Vagina (tissue), 2 donors: ENCODE measurements at regions not wholly inside any gene's neighbourhood (a gene's known extent, or its start where the extent isn't known, plus 50 kb on each side); places are given as distances from the start of the nearest gene placed in this dataset.

Experiments
- DNase-seq, 2 donors: peaks; one replicate each; pipeline ENCODE4 v3.0.0-alpha.2; 2017; ENCODE audit errors: extremely low spot score in 2 of 2
- H3K27ac ChIP-seq: fragments of 200-600 bp; sonication (generic); one replicate; pipeline ENCODE4 v1.5.1; 2019
- H3K27me3 ChIP-seq: fragments of 200-600 bp; sonication (generic); one replicate; pipeline ENCODE4 v1.5.1; 2019
- H3K36me3 ChIP-seq, 2 donors: fragments of 200-600 bp; sonication (generic); one replicate each; pipeline ENCODE4 v1.5.1; 2017 to 2019
- H3K4me1 ChIP-seq: fragments of 200-600 bp; sonication (generic); one replicate; pipeline ENCODE4 v1.5.1; 2019
- H3K4me3 ChIP-seq, 2 donors: fragments of 200-600 bp; sonication (generic); 1 replicate in 1 of 2; 2 replicates in 1 of 2; pipeline ENCODE4 v1.5.1; 2016 to 2019
- H3K9me3 ChIP-seq: fragments of 200-600 bp; sonication (generic); one replicate; pipeline ENCODE4 v1.5.1; 2019
- POLR2A ChIP-seq, 2 donors: fragments of 450-650 bp; IDR thresholded peaks; one replicate each; pipeline ENCODE4 v1.6.1; 2017; ENCODE audit warnings: antibody characterized with exemption in 2 of 2, mild to moderate bottlenecking in 2 of 2, moderate library complexity in 2 of 2
- POLR2AphosphoS5 ChIP-seq, 2 donors: sonication (generic); formaldehyde crosslinking; IDR thresholded peaks; one replicate each; pipeline ENCODE4 v1.9.0; 2017; ENCODE audit warnings: antibody characterized with exemption in 2 of 2, mild to moderate bottlenecking in 2 of 2, low read depth in 1 of 2; ENCODE audit not compliant: insufficient read depth in 1 of 2
- intact Hi-C: fragments of 100-400 bp; cut with DNase I; formaldehyde crosslinking; loops from one replicate; pipeline ENCODE4 v1.15.1; 2023
- TF ChIP-seq, protein P1 (sequence below), 3 experiments: fragments of 450-650 bp in 2 of 3; fragments of 200-600 bp in 1 of 3; sonication (generic) in 1 of 3; IDR thresholded peaks; one replicate each; pipeline ENCODE4 v1.5.1; 2017 to 2019; ENCODE audit warnings: antibody characterized with exemption in 3 of 3, mild to moderate bottlenecking in 2 of 3, moderate library complexity in 2 of 3

DNA sequence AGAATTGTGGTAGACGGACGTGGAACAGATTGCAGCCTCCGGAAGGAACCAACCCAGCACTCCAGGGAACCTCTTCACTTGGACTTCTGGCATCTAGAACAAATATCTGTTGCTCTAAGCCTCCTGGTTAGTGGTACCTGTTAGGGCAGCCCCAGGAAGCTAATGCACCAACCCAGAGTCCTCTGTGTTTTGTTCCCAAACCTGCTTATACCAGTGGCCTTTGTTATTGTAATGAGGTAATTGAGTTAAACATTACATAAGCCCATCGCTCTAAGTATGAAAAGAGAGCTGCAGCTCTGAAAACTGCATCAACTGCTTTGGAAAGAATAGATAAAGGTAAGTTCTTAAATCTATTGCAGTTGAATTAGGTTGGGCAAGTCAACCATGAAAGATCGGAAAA, 516.7 kb downstream of the NPHP4 start:
- Histone ChIP-seq H3K4me1 (no peaks in the 10 kb centered on the region), H3K27ac (no peak overlapping the region), H3K4me3 (no peak overlapping the region), H3K36me3 (no peaks in the 10 kb centered on the region), H3K27me3 (no peaks in the 10 kb centered on the region), H3K9me3 (no peaks in the 10 kb centered on the region)
- DNase-seq: no peak
- intact Hi-C loops: no loop called here
- TF ChIP-seq, protein P1, sequence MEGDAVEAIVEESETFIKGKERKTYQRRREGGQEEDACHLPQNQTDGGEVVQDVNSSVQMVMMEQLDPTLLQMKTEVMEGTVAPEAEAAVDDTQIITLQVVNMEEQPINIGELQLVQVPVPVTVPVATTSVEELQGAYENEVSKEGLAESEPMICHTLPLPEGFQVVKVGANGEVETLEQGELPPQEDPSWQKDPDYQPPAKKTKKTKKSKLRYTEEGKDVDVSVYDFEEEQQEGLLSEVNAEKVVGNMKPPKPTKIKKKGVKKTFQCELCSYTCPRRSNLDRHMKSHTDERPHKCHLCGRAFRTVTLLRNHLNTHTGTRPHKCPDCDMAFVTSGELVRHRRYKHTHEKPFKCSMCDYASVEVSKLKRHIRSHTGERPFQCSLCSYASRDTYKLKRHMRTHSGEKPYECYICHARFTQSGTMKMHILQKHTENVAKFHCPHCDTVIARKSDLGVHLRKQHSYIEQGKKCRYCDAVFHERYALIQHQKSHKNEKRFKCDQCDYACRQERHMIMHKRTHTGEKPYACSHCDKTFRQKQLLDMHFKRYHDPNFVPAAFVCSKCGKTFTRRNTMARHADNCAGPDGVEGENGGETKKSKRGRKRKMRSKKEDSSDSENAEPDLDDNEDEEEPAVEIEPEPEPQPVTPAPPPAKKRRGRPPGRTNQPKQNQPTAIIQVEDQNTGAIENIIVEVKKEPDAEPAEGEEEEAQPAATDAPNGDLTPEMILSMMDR (IDR thresholded peaks at IDR 0.05): no peak
- no peak for TF ChIP-seq POLR2AphosphoS5 (IDR thresholded peaks at IDR 0.05; ENCODE audit: insufficient read depth in 1 of 2, low read depth in 1 of 2)
- no peak for TF ChIP-seq POLR2A (IDR thresholded peaks at IDR 0.05)

DNA sequence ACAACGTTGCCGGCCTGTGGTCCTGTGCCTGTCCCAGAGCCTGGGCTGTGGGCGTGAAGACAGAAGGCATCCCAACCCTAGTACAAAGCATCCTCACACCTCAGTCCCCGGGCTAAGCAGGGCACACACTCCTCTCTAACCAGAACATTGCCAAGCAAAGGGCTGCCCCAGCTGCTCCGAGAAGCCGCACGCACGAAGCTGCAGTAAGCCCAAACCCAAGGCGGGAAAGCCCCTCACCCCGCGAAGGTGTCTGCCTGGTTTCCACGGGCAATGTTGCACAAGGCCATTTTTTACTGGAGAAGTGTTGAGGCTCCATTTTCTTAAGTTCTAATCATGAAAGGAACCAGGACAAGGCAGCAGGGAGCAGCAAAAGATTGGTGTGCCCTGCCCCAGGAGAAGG, 519.0 kb downstream of the NPHP4 start:
- TF ChIP-seq POLR2A (IDR thresholded peaks at IDR 0.05) (no peak), POLR2AphosphoS5 (IDR thresholded peaks at IDR 0.05; ENCODE audit: insufficient read depth in 1 of 2, low read depth in 1 of 2) (no peak)
- TF ChIP-seq, protein P1 (IDR thresholded peaks at IDR 0.05): no peak
- no peak overlapping the region for H3K4me3 ChIP-seq
- no peaks in the 10 kb centered on the region for H3K27me3 ChIP-seq
- intact Hi-C loops: no loop called here
- no peaks in the 10 kb centered on the region for H3K9me3 ChIP-seq
- no peaks in the 10 kb centered on the region for H3K4me1 ChIP-seq
- H3K27ac ChIP-seq: no peak overlapping the region
- no peak for DNase-seq
- no peaks in the 10 kb centered on the region for H3K36me3 ChIP-seq

DNA sequence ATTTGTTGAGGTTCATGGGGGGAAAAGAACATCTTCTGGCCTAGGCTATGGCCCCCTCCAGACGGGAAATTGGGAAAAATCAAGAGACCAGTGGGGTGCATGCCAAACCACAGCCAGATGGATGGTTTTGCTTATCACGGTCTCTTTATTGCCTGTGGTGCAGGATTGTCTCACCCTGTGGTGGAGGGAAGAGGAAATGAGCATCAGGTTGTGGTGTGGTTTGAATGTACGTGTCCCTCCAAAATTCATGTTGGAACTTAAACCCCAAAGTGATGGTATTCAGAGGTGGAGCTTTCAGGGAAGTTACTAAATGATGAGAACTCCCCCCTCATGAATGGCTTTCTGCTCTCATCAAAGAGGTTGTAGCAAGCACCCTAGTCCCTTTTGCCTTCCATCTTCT, 525.7 kb downstream of the NPHP4 start:
- no peaks in the 10 kb centered on the region for H3K4me1 ChIP-seq
- H3K9me3 ChIP-seq: no peaks in the 10 kb centered on the region
- no peak for DNase-seq

DNA sequence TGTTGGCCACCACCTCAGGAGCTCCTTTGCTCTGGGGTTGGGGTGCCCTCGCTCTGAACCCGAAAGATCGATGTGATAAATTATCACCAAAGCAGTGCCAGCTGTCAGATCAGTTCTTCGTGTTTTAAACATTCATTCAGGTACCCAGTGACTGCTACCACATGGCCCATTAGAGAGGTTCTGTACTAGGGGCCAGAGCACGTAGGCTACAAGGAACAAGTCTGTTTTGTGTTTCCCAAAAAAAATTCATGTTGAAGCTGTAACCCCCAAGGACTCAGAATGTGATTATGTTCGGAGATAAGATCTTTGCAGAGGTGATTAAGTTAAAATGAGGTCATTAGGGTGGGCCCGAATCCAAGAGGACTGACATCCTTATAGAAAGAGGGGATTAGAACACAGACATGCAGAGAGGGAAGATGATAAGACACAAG, 526.9 kb downstream of the NPHP4 start:
- Histone ChIP-seq H3K27me3 (no peaks in the 10 kb centered on the region), H3K27ac (no peak overlapping the region), H3K9me3 (no peaks in the 10 kb centered on the region), H3K36me3 (no peaks in the 10 kb centered on the region), H3K4me1 (no peaks in the 10 kb centered on the region), H3K4me3 (no peak overlapping the region)
- no peak for TF ChIP-seq POLR2A (IDR thresholded peaks at IDR 0.05)
- TF ChIP-seq POLR2AphosphoS5 (IDR thresholded peaks at IDR 0.05; ENCODE audit: insufficient read depth in 1 of 2, low read depth in 1 of 2): no peak
- TF ChIP-seq, protein P1 (IDR thresholded peaks at IDR 0.05): no peak
- intact Hi-C loops: no loop called here
- DNase-seq: no peak

More for the DNA sequence above, 525.7 kb downstream of the NPHP4 start:
- TF ChIP-seq POLR2AphosphoS5 (IDR thresholded peaks at IDR 0.05; ENCODE audit: insufficient read depth in 1 of 2, low read depth in 1 of 2): no peak
- TF ChIP-seq POLR2A (IDR thresholded peaks at IDR 0.05): no peak
- TF ChIP-seq, protein P1 (IDR thresholded peaks at IDR 0.05): no peak
- Histone ChIP-seq H3K36me3 (no peaks in the 10 kb centered on the region), H3K27ac (no peak overlapping the region), H3K27me3 (no peaks in the 10 kb centered on the region), H3K4me3 (no peak overlapping the region)
- intact Hi-C loops: no loop called here

DNA sequence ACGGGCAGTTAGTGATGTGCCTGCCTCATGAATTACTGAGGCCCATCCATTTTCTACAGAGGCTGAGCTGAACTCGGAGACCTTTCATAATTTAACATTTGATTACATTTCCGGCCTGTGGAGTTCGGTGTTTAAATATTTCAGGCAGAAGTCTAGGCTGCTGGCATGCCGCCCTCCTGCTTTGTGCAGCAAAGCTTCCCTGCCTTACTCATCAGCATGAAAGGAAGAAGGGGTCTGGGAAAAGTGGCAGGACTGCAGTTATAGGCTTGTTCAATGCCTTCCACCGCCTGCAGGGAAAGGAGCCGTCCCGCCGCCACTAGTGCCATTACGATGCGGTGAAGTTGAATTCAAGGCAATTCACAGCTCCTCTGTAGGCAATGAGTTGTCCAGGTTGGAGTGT, 527.9 kb downstream of the NPHP4 start:
- H3K4me1 ChIP-seq: no peaks in the 10 kb centered on the region
- no peak for DNase-seq
- H3K27me3 ChIP-seq: no peaks in the 10 kb centered on the region
- TF ChIP-seq POLR2AphosphoS5 (IDR thresholded peaks at IDR 0.05; ENCODE audit: insufficient read depth in 1 of 2, low read depth in 1 of 2) (no peak), POLR2A (IDR thresholded peaks at IDR 0.05) (no peak)
- TF ChIP-seq, protein P1 (IDR thresholded peaks at IDR 0.05): no peak
- no peak overlapping the region for H3K27ac ChIP-seq
- no peaks in the 10 kb centered on the region for H3K9me3 ChIP-seq
- H3K36me3 ChIP-seq: no peaks in the 10 kb centered on the region
- H3K4me3 ChIP-seq: no peak overlapping the region
- intact Hi-C loops: no loop called here
